ENCODE measurements at regions not wholly inside any gene's neighbourhood (a gene's known extent, or its start where the extent isn't known, plus 50 kb on each side); places are given as distances from the start of the nearest gene placed in this dataset.

- TF ChIP-seq CTCF (IDR thresholded peaks at IDR 0.05 in 8 of 11, conservative IDR thresholded peaks at IDR 0.05 in 3 of 11) (no peak), POLR2AphosphoS5 (IDR thresholded peaks at IDR 0.05) (no peak), POLR2A (IDR thresholded peaks at IDR 0.05) (no peak)
Observed at GRCh38 chr22:34722901-34723300, 343.1 kb upstream of the ISX start.

Data from spleen (tissue), 7 donors.